Uterus (tissue), 3 donors: ENCODE measurements at regions not wholly inside any gene's neighbourhood (a gene's known extent, or its start where the extent isn't known, plus 50 kb on each side); places are given as distances from the start of the nearest gene placed in this dataset.

Experiments used
- DNase-seq, 2 donors: peaks; one replicate each; pipeline ENCODE4 v3.0.0-alpha.2; 2019 to 2020
- H3K27ac ChIP-seq, 2 donors: fragments of 200-600 bp; sonication (generic); 1 replicate in 1 of 2; 2 replicates in 1 of 2; pipeline ENCODE4 v1.5.1; 2016 to 2018
- H3K27me3 ChIP-seq, 2 donors: fragments of 200-600 bp; sonication (generic); one replicate each; pipeline ENCODE4 v1.5.1; 2018 to 2019; ENCODE audit warnings: control low read depth in 1 of 2
- H3K36me3 ChIP-seq, 2 donors: fragments of 200-600 bp; sonication (generic); one replicate each; pipeline ENCODE4 v1.5.1; 2019; ENCODE audit warnings: control low read depth in 1 of 2
- H3K4me1 ChIP-seq, 2 donors: fragments of 200-600 bp; sonication (generic); one replicate each; pipeline ENCODE4 v1.5.1; 2018 to 2019; ENCODE audit warnings: control low read depth in 1 of 2
- H3K4me3 ChIP-seq, 2 donors: fragments of 200-600 bp; sonication (generic); 1 replicate in 1 of 2; 2 replicates in 1 of 2; pipeline ENCODE4 v1.5.1; 2018 to 2019; ENCODE audit warnings: mild to moderate bottlenecking in 1 of 2
- H3K9me3 ChIP-seq, 2 donors: fragments of 200-600 bp; sonication (generic); one replicate each; pipeline ENCODE4 v1.5.1; 2019; ENCODE audit warnings: control low read depth in 1 of 2
- POLR2A ChIP-seq, 2 donors: fragments of 450-650 bp; IDR thresholded peaks; one replicate each; pipeline ENCODE4 v1.6.1; 2016; ENCODE audit warnings: antibody characterized with exemption in 2 of 2, mild to moderate bottlenecking in 1 of 2, moderate library complexity in 1 of 2
- intact Hi-C: fragments of 100-400 bp; cut with DNase I; formaldehyde crosslinking; loops from one replicate; pipeline ENCODE4 v1.15.1; 2023; ENCODE audit warnings: low total_unique reads
- TF ChIP-seq, protein P1 (sequence below), 4 experiments: fragments of 200-600 bp in 2 of 4; fragments of 450-650 bp in 2 of 4; sonication (generic) in 2 of 4; IDR thresholded peaks; one replicate each; pipeline ENCODE4 v1.5.1; 2016 to 2019; ENCODE audit warnings: antibody characterized with exemption in 4 of 4, mild to moderate bottlenecking in 2 of 4, moderate library complexity in 1 of 4
- donor health status: DM: yes; HTN: yes; CAD: no.

DNA sequence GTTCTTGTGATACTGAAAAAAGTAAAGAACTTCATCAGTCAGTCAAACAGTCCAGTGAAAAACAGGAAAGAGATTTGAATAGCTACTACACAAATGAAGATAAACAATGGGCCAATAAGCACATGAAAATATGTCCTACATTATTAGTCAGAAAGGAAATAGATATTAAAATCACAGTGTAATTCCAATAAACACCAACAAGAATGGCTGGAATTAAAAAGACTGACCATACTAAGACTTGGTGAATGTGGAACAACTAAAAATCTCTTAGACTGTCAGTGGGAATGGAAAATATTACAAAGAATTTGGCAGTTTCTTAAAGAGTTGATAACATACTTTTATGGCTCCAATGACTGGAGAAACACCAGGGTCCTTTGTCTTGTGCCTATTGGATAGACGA lies 241.8 kb upstream of the USP24 start:
- intact Hi-C loops, result no loop called here
- H3K27ac ChIP-seq, result no peak overlapping the region
- no peak for TF ChIP-seq POLR2A (IDR thresholded peaks at IDR 0.05)
- TF ChIP-seq, protein P1, sequence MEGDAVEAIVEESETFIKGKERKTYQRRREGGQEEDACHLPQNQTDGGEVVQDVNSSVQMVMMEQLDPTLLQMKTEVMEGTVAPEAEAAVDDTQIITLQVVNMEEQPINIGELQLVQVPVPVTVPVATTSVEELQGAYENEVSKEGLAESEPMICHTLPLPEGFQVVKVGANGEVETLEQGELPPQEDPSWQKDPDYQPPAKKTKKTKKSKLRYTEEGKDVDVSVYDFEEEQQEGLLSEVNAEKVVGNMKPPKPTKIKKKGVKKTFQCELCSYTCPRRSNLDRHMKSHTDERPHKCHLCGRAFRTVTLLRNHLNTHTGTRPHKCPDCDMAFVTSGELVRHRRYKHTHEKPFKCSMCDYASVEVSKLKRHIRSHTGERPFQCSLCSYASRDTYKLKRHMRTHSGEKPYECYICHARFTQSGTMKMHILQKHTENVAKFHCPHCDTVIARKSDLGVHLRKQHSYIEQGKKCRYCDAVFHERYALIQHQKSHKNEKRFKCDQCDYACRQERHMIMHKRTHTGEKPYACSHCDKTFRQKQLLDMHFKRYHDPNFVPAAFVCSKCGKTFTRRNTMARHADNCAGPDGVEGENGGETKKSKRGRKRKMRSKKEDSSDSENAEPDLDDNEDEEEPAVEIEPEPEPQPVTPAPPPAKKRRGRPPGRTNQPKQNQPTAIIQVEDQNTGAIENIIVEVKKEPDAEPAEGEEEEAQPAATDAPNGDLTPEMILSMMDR (IDR thresholded peaks at IDR 0.05), result no peak
- no peaks in the 10 kb centered on the region for H3K4me1 ChIP-seq
- no peaks in the 10 kb centered on the region for H3K36me3 ChIP-seq
- no peak for DNase-seq
- H3K27me3 ChIP-seq, result no peaks in the 10 kb centered on the region
- H3K9me3 ChIP-seq, result peaks cover 0 to 10% of the 10 kb centered on the region in 2 donors
- H3K4me3 ChIP-seq, result no peak overlapping the region

GRCh38 chr1:55448261-55448660 lies 233.1 kb upstream of the USP24 start:
- Histone ChIP-seq H3K4me3 (no peak overlapping the region), H3K9me3 (no peaks in the 10 kb centered on the region), H3K36me3 (no peaks in the 10 kb centered on the region), H3K27ac (no peak overlapping the region), H3K4me1 (no peaks in the 10 kb centered on the region), H3K27me3 (no peaks in the 10 kb centered on the region)
- no peak for DNase-seq
- no peak for TF ChIP-seq POLR2A (IDR thresholded peaks at IDR 0.05)
- TF ChIP-seq, protein P1 (IDR thresholded peaks at IDR 0.05), result no peak
- intact Hi-C loops, result no loop called here

- no peak overlapping the region for H3K4me3 ChIP-seq
- intact Hi-C loops, result no loop called here
- H3K9me3 ChIP-seq, result no peaks in the 10 kb centered on the region
- H3K4me1 ChIP-seq, result no peaks in the 10 kb centered on the region
- H3K36me3 ChIP-seq, result no peaks in the 10 kb centered on the region
- TF ChIP-seq POLR2A (IDR thresholded peaks at IDR 0.05), result no peak
- TF ChIP-seq, protein P1 (IDR thresholded peaks at IDR 0.05), result no peak
- no peaks in the 10 kb centered on the region for H3K27me3 ChIP-seq
- no peak for DNase-seq
- H3K27ac ChIP-seq, result no peak overlapping the region
Measured at GRCh38 chr1:55447488-55447887, 232.3 kb upstream of the USP24 start.

- H3K9me3 ChIP-seq, result no peaks in the 10 kb centered on the region
- DNase-seq, result no peak
- intact Hi-C loops, result no loop called here
- no peaks in the 10 kb centered on the region for H3K4me1 ChIP-seq
- TF ChIP-seq, protein P1 (IDR thresholded peaks at IDR 0.05), result no peak
- TF ChIP-seq POLR2A (IDR thresholded peaks at IDR 0.05), result no peak
- H3K4me3 ChIP-seq, result no peak overlapping the region
- no peak overlapping the region for H3K27ac ChIP-seq
- H3K27me3 ChIP-seq, result no peaks in the 10 kb centered on the region
- no peaks in the 10 kb centered on the region for H3K36me3 ChIP-seq
Measured at GRCh38 chr1:55446351-55446750, 231.2 kb upstream of the USP24 start.

GRCh38 chr1:55445416-55445815 lies 230.3 kb upstream of the USP24 start:
- Histone ChIP-seq H3K27ac (peak overlapping the region in 1 of 2 donors; percentile 65), H3K4me3 (no peak overlapping the region), H3K9me3 (no peaks in the 10 kb centered on the region), H3K27me3 (no peaks in the 10 kb centered on the region), H3K4me1 (no peaks in the 10 kb centered on the region), H3K36me3 (no peaks in the 10 kb centered on the region)
- intact Hi-C loops, result no loop called here
- TF ChIP-seq, protein P1 (IDR thresholded peaks at IDR 0.05), result no peak
- no peak for TF ChIP-seq POLR2A (IDR thresholded peaks at IDR 0.05)
- DNase-seq, result no peak
